Neuronal stem cell (in vitro differentiated cells): ENCODE measurements at regions not wholly inside any gene's neighbourhood (a gene's known extent, or its start where the extent isn't known, plus 50 kb on each side); places are given as distances from the start of the nearest gene placed in this dataset.
"Not testable (repeated sequence)": the region's sequence is repeated elsewhere in the genome, so short reads cannot be mapped to it uniquely, and the experiment has no call there.

Experiments used
- DNase-seq: peaks from one replicate; pipeline ENCODE4 v3.0.0-alpha.2; 2013; ENCODE audit warnings: low spot score
- H2AFZ ChIP-seq: one replicate; pipeline ENCODE4 v1.6.1; 2013; ENCODE audit warnings: mild to moderate bottlenecking, low read length, inconsistent platforms
- H2AK5ac ChIP-seq: 2 replicates; pipeline ENCODE4 v1.6.1; 2013; ENCODE audit warnings: low read depth, mild to moderate bottlenecking, inconsistent platforms, low read length, moderate library complexity, mixed read lengths
- H2BK120ac ChIP-seq: 2 replicates; pipeline ENCODE4 v1.6.1; 2013; ENCODE audit warnings: low read depth, mild to moderate bottlenecking, inconsistent platforms, low read length, moderate library complexity, mixed read lengths
- H2BK12ac ChIP-seq: one replicate; pipeline ENCODE4 v1.6.1; 2013; ENCODE audit warnings: low read length, inconsistent platforms
- H2BK15ac ChIP-seq: 2 replicates; pipeline ENCODE4 v1.6.1; 2013; ENCODE audit warnings: mild to moderate bottlenecking, low read length, inconsistent platforms, mixed read lengths
- H2BK5ac ChIP-seq: one replicate; pipeline ENCODE4 v1.6.1; 2013; ENCODE audit warnings: inconsistent platforms, mild to moderate bottlenecking, low read length, moderate library complexity
- H3K14ac ChIP-seq: one replicate; pipeline ENCODE4 v1.6.1; 2013; ENCODE audit warnings: low read length, inconsistent platforms
- H3K18ac ChIP-seq: 2 replicates; pipeline ENCODE4 v1.6.1; 2013; ENCODE audit warnings: low read length, inconsistent platforms
- H3K23ac ChIP-seq: 2 replicates; pipeline ENCODE4 v1.6.1; 2013; ENCODE audit warnings: low read depth, mild to moderate bottlenecking, mixed read lengths, low read length, inconsistent platforms; ENCODE audit not compliant: poor library complexity
- H3K27ac ChIP-seq: replicated peaks from 3 replicates; pipeline ENCODE4 v1.5.1; 2013; ENCODE audit warnings: low read length, inconsistent platforms
- H3K27me3 ChIP-seq, 3 experiments: 2 replicates each; pipeline ENCODE4 v1.6.1; 2013; ENCODE audit warnings: low read length in 3 of 3, mild to moderate bottlenecking in 2 of 3, inconsistent platforms in 1 of 3, low read depth in 1 of 3, mixed read lengths in 1 of 3, moderate library complexity in 1 of 3; ENCODE audit not compliant: control insufficient read depth in 3 of 3, insufficient read depth in 3 of 3
- H3K36me3 ChIP-seq, 2 donors: replicated peaks in 1 of 2; 2 replicates each; pipeline ENCODE4 v1.6.1; 2013; ENCODE audit warnings: low read length in 2 of 2; ENCODE audit not compliant: control insufficient read depth in 2 of 2, insufficient read depth in 2 of 2
- H3K4ac ChIP-seq: 2 replicates; pipeline ENCODE4 v1.6.1; 2013; ENCODE audit warnings: inconsistent platforms, mild to moderate bottlenecking, low read length, moderate library complexity
- H3K4me1 ChIP-seq, 2 donors: 1 replicate in 1 of 2; 2 replicates in 1 of 2; pipeline ENCODE4 v1.6.1; 2013; ENCODE audit warnings: low read length in 2 of 2, low read depth in 1 of 2; ENCODE audit not compliant: control insufficient read depth in 2 of 2, insufficient read depth in 1 of 2
- H3K4me2 ChIP-seq: one replicate; pipeline ENCODE4 v1.6.1; 2013; ENCODE audit warnings: mild to moderate bottlenecking, low read length, inconsistent platforms; ENCODE audit not compliant: insufficient read depth, poor library complexity, severe bottlenecking
- H3K4me3 ChIP-seq, 2 donors: 2 replicates each; pipeline ENCODE4 v1.5.1; 2013; ENCODE audit warnings: low read length in 2 of 2, mild to moderate bottlenecking in 2 of 2, inconsistent platforms in 1 of 2, moderate library complexity in 1 of 2
- H3K79me1 ChIP-seq: one replicate; pipeline ENCODE4 v1.6.1; 2013; ENCODE audit warnings: low read depth, mild to moderate bottlenecking, inconsistent platforms, low read length, moderate library complexity
- H3K9ac ChIP-seq: one replicate; pipeline ENCODE4 v1.6.1; 2013; ENCODE audit warnings: mild to moderate bottlenecking, low read depth, low read length, inconsistent platforms; ENCODE audit not compliant: poor library complexity
- H3K9me3 ChIP-seq, 2 donors: replicated peaks in 1 of 2; 2 replicates each; pipeline versions ENCODE3 to v1.6.1; 2013; ENCODE audit warnings: low read length in 2 of 2, mild to moderate bottlenecking in 2 of 2, inconsistent platforms in 1 of 2, low read depth in 1 of 2, mixed read lengths in 1 of 2, moderate library complexity in 1 of 2; ENCODE audit not compliant: control insufficient read depth in 2 of 2, insufficient read depth in 1 of 2
- H4K8ac ChIP-seq: one replicate; pipeline ENCODE4 v1.6.1; 2013; ENCODE audit warnings: low read depth, mild to moderate bottlenecking, inconsistent platforms, low read length, moderate library complexity
- H4K91ac ChIP-seq: one replicate; pipeline ENCODE4 v1.6.1; 2013; ENCODE audit warnings: low read length, low read depth, mild to moderate bottlenecking, inconsistent platforms; ENCODE audit not compliant: poor library complexity
- WGBS, 2 donors: extraction: QIAGEN DNeasy Blood & Tissue Kit; methylation state at CpG; one replicate each; pipeline ENCODE4 v1.1.7; 2013; ENCODE audit warnings: missing lambda C conversion rate in 2 of 2, mixed read lengths in 1 of 2; ENCODE audit not compliant: insufficient read length in 2 of 2, insufficient replicate concordance in 1 of 2; ENCODE audit errors: extremely low coverage in 2 of 2; 5-methylcytosine and 5-hydroxymethylcytosine counted together

DNA sequence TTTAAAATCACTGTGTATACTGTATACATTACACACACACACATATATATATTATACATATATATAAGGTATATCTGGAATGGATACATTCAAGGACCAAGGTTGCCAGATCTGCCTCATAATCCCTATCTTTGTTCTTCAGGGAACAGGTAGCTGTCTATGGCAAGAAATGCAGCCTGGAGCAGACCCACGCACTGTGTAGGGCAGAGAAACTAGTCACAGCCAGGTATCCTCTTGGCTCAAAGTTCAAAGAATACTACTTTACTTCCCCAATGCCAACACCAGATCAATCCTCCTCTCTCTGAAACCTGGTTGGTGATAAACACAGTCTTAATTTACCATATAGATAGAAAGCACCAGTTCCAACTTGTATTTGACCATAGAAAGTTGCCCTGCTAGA lies 313.6 kb downstream of the PRELID2 start:
- H2BK15ac ChIP-seq = no peak overlapping the region
- H2BK120ac ChIP-seq = no peak overlapping the region
- H2AK5ac ChIP-seq = no peak overlapping the region
- H2BK5ac ChIP-seq = no peak overlapping the region
- H4K8ac ChIP-seq = no peak overlapping the region
- no peak overlapping the region for H3K4me3 ChIP-seq
- no peak overlapping the region for H3K9ac ChIP-seq
- peaks cover 2 to 15% of the 10 kb centered on the region in 2 donors for H3K4me1 ChIP-seq
- H3K79me1 ChIP-seq = no peaks in the 10 kb centered on the region
- no peak overlapping the region for H4K91ac ChIP-seq
- no peaks in the 10 kb centered on the region for H3K9me3 ChIP-seq
- no CpG with 5 or more reads among the region's 1 CpG for WGBS, 2 donors
- H3K4me2 ChIP-seq = no peak overlapping the region
- no peak overlapping the region for H3K27ac ChIP-seq
- no peak for DNase-seq
- H3K36me3 ChIP-seq = no peaks in the 10 kb centered on the region
- no peak overlapping the region for H2BK12ac ChIP-seq
- no peak overlapping the region for H3K23ac ChIP-seq
- no peak overlapping the region for H3K4ac ChIP-seq
- H3K14ac ChIP-seq = no peak overlapping the region
- no peak overlapping the region for H2AFZ ChIP-seq
- H3K18ac ChIP-seq = peak overlapping the region; percentile 74
- no peaks in the 10 kb centered on the region for H3K27me3 ChIP-seq

DNA sequence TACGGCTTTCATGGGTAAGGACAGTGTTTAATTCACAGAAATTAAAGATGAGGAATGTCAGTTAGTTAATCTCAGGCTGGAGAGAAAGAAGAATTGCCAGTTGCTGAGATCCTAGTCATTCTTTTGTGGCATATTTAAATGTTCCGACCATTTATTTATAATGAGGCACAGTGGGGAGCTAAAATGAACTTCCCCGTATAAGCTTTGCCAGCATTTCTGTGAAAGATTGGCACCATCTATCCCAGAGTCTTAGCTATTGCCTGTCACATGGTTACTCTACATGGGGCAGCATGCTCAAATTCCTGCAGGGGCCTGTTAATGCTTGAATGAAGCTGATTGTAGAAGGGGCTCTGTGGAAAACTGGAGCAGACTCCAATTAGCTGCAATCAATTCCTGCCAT lies 314.1 kb downstream of the PRELID2 start:
- no peak overlapping the region for H4K8ac ChIP-seq
- DNase-seq = peak; percentile 32
- no peaks in the 10 kb centered on the region for H3K36me3 ChIP-seq
- H2AK5ac ChIP-seq = no peak overlapping the region
- H3K18ac ChIP-seq = no peak overlapping the region
- no peak overlapping the region for H3K4me2 ChIP-seq
- no peak overlapping the region for H3K14ac ChIP-seq
- H3K27me3 ChIP-seq = no peaks in the 10 kb centered on the region
- H2BK12ac ChIP-seq = no peak overlapping the region
- no peak overlapping the region for H3K23ac ChIP-seq
- H3K27ac ChIP-seq = no peak overlapping the region
- H3K9ac ChIP-seq = no peak overlapping the region
- no peak overlapping the region for H3K4me3 ChIP-seq
- H3K4me1 ChIP-seq = peaks cover 2 to 15% of the 10 kb centered on the region in 2 donors
- H2AFZ ChIP-seq = no peak overlapping the region
- H3K9me3 ChIP-seq = no peaks in the 10 kb centered on the region
- H3K79me1 ChIP-seq = no peaks in the 10 kb centered on the region
- H2BK5ac ChIP-seq = no peak overlapping the region
- no CpG with 5 or more reads among the region's 3 CpGs for WGBS, 2 donors
- no peak overlapping the region for H3K4ac ChIP-seq
- H2BK120ac ChIP-seq = no peak overlapping the region
- no peak overlapping the region for H4K91ac ChIP-seq
- H2BK15ac ChIP-seq = no peak overlapping the region

DNA sequence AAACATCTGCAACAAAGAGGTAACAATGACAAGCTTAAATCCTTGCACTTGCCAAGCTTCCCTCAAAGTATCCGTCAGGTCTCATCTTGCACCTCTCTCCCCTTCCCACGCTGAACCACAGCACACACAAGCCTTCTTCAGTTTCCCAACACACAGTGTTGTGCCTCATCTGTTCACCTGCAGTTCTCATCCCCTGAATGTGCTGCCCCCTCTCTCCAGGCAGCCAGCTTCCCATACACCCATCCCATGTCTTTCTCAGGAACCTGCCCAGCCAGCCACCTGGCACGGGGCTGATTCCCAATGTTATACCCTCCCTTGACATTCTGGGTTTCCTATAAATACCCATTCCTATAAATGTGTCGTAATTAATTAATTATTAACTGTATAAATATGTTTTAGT lies 314.8 kb downstream of the PRELID2 start:
- no peak overlapping the region for H2BK12ac ChIP-seq
- no peak overlapping the region for H4K8ac ChIP-seq
- H3K9ac ChIP-seq = no peak overlapping the region
- H3K79me1 ChIP-seq = no peaks in the 10 kb centered on the region
- H3K23ac ChIP-seq = no peak overlapping the region
- peak overlapping the region; percentile 72 for H3K18ac ChIP-seq
- no CpG with 5 or more reads among the region's 4 CpGs for WGBS, 2 donors
- no peak overlapping the region for H3K14ac ChIP-seq
- no peak overlapping the region for H2AFZ ChIP-seq
- peaks cover 2 to 12% of the 10 kb centered on the region in 2 donors for H3K4me1 ChIP-seq
- no peak for DNase-seq
- no peak overlapping the region for H2AK5ac ChIP-seq
- H3K4me3 ChIP-seq = no peak overlapping the region
- H2BK120ac ChIP-seq = no peak overlapping the region
- H3K9me3 ChIP-seq = no peaks in the 10 kb centered on the region
- H2BK15ac ChIP-seq = no peak overlapping the region
- no peak overlapping the region for H4K91ac ChIP-seq
- no peak overlapping the region for H3K4ac ChIP-seq
- no peaks in the 10 kb centered on the region for H3K36me3 ChIP-seq
- H3K27me3 ChIP-seq = no peaks in the 10 kb centered on the region
- no peak overlapping the region for H3K27ac ChIP-seq
- H3K4me2 ChIP-seq = no peak overlapping the region
- H2BK5ac ChIP-seq = no peak overlapping the region

DNA sequence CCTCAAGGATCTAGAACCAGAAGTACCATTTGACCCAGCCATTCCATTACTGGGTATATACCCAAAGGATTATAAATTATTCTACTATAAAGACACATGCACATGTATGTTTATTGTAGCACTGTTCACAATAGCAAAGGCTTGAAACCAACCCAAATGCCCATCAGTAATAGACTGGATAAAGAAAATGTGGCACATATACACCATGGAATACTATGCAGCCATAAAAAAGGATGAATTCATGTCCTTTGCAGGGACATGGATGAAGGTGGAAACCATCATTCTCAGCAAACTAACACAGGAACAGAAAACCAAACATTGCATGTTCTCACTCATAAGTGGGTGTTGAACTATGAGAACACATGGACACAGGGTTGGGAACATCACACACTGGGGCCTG lies 317.6 kb downstream of the PRELID2 start:
- H3K27ac ChIP-seq, H3K4me2 ChIP-seq, H2AK5ac ChIP-seq, H2BK15ac ChIP-seq, H3K36me3 ChIP-seq, H3K9me3 ChIP-seq, H3K27me3 ChIP-seq, H3K79me1 ChIP-seq, H3K14ac ChIP-seq, H4K8ac ChIP-seq, H3K4me3 ChIP-seq, H2BK5ac ChIP-seq, H3K9ac ChIP-seq, H3K4ac ChIP-seq, H3K23ac ChIP-seq, H4K91ac ChIP-seq, DNase-seq, H2AFZ ChIP-seq, H2BK120ac ChIP-seq, H3K18ac ChIP-seq, H2BK12ac ChIP-seq: not testable (repeated sequence)
- peaks cover 2 to 10% of the 10 kb centered on the region in 2 donors for H3K4me1 ChIP-seq
